ENCODE measurements at regions not wholly inside any gene's neighbourhood (a gene's known extent, or its start where the extent isn't known, plus 50 kb on each side); places are given as distances from the start of the nearest gene placed in this dataset.
"Not testable (repeated sequence)": the region's sequence is repeated elsewhere in the genome, so short reads cannot be mapped to it uniquely, and the experiment has no call there.

DNA sequence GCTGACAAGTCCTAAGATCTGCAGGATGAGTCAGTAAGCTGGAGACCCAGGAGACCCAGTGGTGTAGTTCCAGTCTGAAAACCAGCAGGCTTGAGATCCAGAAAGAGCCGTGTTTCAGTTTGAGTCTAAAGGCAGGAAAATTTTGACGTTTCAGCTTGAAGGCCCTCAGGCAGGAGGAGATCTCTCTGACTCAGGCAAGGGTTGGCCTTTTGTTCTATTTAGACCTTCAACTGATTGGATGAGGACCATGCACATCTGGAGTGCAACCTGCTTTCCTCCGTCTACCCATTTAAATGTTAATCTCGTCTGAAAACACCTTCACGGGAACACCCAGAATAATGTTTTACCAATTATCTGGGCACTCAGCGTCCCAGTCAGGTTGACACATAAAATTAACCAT lies 69.5 kb downstream of the NPIPA7 start:
- not testable (repeated sequence) for DNase-seq (ENCODE audit: low spot score)

DNA sequence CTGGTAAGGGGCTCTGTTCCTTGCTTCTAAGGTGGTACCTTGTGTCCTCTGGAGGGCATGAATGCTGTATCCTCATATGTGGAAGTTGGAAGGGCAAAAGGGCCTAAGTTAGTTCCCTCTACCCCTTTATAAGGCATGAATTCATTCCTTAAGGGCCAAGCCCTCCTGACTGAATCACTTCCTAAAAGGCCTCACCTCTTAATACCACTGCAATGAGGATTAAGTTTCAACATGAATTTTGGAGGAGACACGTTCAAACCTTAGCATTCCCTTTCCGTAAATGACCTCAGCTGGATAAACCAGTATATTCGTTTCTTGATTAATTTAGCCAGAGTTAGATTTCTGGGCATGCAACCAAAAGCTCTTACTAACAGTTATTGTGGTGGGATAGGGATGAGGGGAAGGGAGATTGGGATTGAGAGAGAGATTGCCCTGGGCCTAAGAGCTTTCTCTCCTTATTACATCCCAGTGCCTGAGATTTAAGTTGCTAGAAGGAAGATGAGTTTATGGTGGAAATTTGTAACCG lies 70.8 kb downstream of the NPIPA7 start:
- DNase-seq (ENCODE audit: low spot score): not testable (repeated sequence)

DNA sequence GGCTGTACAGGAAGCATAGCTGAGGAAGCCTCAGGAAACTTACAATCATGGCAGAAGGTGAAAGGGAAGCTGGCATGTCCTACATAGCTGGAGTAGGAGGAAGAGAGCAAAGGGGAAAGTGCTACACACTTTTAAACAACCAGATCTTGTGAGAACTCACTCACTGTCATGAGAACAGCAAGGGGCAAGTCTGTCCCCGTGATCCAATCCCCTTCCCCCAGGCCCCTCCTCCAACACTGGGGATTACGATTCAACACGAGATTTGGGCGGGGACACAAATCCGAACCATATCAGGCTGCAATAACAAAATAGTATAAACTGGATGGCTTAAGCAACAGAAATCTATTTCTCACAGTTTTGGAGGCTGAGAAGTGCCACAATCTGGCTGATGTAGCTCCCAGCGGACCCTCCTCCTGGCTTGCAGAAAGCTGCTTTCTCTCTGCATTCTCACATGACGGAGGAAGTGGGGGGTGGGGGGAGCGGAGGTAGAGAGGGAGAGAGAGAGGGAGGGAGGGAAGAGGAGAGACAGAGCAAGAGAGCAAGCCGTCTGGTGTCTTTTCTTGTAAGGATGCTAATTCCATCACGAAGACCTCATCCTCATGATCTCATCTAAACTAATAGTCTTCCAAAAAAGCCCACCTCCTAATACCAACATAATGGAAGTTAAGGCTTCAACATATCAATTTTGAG lies 72.9 kb downstream of the NPIPA7 start:
- not testable (repeated sequence) for DNase-seq (ENCODE audit: low spot score)

DNA sequence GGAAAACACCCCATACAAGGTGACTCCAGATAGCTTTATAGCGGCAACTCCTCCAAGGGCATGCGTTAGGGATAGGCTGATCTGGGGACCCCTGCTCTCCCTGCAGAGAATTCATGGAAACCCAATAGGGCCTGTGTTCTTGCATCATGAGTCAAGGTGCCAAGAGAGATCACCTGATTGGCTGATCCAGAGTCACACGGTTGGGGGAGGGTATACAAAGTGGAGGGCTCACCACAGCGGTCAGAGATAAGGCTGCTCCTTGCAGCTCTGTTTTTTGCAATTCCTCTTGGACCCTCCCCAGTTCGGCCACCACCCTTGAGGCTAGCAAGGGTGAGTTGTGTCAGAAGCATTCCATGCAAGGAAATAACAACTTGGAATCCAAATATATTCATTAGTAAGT lies 79.6 kb downstream of the NPIPA7 start:
- DNase-seq (ENCODE audit: low spot score): not testable (repeated sequence)

DNA sequence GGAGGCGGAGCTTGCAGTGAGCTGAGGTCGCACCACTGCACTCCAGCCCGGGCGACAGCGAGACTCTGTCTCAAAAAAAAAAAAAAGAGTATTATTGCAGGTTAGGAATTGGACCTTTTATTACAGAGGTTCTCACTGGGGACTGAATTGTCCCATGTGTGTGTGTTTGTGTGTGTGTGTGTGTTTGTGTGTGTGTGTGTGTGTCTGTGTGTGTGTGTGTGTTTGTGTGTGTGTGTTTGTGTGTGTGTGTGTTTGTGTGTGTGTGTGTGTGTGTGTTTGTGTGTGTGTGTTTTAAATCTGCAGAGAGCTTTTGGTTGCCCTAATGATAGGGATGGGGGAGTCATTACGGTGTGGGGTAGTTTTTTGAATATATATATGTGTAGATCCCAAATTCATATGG lies 84.9 kb downstream of the NPIPA7 start:
- DNase-seq (ENCODE audit: low spot score): not testable (repeated sequence)

DNA sequence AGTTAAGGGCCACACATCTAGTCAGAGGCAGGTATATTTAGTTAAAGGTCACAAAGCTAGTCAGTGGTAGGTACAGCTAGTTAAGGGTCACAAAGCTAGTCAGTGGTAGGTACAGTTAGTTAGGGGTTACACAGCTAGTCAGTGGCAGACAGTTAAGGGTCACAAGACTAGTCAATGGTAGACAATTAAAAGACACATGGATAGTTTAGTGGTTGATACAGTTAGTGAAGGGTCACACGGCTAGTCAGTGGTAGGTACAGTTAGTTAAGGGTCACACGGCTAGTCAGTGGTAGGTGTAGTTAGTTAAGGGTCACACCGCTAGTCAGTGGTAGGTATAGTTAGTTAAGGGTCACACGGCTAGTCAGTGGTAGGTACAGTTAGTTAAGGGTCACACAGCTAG lies 110.0 kb downstream of the NPIPA7 start:
- not testable (repeated sequence) for DNase-seq (ENCODE audit: low spot score)

DNA sequence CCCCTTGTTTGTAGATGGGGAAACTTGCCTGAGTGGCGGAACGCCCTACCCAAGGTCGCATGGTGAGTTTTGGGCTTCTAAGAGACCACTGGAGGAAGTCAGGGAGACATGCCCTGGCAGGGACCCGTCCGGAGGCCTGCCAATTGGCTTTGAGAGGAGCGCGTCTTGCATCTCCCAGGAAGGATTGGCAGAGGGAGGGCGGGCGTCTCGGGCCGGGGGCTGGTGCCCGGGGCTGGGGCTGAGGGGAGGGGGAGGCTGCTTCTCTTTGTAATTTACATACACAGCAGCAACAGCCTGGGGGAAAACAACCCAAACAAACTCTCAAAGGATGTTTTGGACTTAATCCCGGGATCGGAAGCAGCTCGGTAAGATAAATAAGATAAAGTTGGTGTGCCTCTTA lies 110.5 kb downstream of the NPIPA7 start:
- DNase-seq (ENCODE audit: low spot score): not testable (repeated sequence)

DNA sequence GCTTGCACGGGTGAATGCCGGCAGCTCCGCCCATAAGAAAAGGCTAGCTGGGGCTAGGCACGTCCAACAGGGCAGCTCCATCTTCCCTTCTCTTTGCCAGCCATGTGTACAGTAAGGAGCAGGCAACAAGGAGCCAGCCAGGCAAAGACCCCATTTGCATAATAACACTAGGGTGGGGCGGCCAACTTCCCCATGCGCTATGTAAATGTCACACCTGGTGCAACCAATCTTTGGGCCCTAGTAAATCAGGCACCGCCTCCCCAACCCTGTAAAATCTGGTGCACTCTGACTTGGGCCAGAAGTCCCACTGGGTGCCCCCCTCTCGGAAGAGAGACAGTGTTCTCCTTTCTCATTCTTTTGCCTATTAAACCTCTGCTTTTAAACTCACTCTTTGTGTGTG lies 115.2 kb downstream of the NPIPA7 start:
- not testable (repeated sequence) for DNase-seq (ENCODE audit: low spot score)

DNA sequence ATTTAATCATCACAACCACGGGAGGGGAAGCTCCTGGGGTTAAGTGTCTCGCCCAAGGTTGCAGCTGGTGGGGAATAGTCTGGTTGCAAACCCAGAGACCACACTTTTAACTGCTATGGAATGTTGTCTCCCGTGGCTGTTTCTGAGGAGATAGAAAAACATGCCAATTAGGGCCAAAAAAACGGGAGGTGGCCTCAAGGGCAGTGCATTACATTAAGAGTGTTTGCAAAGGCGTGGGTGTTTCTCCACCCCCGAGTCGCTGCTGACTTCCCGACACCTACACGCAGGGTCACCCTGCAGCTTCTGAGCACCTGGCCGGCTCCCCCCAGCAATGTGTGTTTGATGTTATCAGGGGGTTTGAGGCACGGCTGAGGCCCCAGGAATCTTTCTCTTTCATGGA lies 116.1 kb downstream of the NPIPA7 start:
- DNase-seq (ENCODE audit: low spot score): not testable (repeated sequence)

DNA sequence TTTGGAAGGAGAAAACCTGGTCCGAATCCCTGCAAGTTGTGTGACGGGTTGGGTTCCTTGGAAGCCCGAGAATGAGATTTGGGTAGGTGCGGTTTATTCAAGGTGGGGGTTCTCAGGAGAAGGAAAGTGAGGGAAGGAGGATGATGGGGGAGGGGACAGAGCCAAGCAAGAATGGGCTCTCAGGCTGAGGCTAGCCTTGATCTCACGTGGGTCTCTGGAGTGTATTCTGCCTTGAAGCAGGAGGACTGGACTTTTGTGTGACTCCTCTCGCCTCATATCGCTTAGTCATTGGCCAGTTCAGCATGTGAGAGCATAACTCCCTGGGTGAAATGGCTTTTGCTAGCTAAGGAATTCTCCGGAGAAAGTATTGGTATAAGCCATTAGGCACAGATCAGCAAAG lies 120.9 kb downstream of the NPIPA7 start:
- DNase-seq (ENCODE audit: low spot score): not testable (repeated sequence)

DNA sequence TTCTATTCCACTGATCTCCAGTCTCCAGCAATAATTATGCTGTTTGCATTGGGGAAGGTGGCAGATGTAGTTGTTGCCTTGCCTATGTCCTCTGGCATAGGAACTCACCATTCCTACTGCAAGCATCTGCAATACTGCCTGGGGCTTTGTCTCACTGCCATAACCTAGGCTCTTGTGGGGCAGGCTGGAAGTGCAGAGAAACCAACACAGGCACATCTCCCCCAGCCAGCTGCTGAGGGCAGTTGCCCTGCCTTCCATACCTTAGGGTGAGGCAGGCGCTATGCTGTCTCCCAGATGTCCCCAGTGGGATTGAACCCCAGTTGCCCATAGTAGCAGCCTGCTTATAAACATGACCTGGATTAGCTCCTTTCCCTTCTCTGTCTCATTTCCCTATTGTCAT lies 128.1 kb downstream of the NPIPA7 start:
- DNase-seq (ENCODE audit: low spot score): not testable (repeated sequence)

DNA sequence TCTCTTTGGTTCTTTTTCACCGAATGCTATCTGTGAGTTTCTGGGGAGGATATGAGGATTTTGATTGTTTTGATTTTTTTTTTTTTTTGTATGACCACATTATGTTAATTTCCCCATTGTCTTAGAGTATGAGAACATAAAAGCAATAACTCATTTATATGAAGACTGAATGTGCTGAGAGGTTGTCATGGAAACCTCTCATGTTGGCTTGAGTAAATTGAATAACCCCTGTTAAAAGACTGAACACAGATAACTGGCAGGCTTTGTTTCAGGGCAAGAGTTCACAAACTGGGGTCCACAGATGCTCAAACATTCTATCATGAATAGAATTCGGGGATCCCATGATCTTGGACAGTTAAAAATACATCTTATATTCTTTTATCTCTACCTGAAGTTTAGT lies 129.4 kb downstream of the NPIPA7 start:
- not testable (repeated sequence) for DNase-seq (ENCODE audit: low spot score)

DNA sequence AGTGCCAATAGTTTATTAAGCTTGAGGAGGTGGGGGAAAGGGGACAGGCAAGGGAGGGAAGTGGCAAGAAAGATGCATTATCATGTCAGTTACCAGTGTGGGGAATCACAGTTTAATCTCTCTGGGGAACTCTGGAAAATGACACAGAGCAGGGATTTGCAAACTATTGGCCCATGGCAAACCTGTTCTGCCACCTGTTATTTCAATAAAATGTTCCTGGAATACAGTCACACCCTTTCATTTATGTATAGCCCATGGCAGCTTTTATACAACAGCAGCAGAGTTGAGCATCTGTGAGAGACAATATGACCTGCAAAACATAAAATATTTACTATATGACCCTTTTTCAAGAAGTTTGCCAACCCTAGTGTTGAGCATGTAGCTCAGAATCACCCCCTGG lies 140.5 kb downstream of the NPIPA7 start:
- DNase-seq (ENCODE audit: low spot score): not testable (repeated sequence)

DNA sequence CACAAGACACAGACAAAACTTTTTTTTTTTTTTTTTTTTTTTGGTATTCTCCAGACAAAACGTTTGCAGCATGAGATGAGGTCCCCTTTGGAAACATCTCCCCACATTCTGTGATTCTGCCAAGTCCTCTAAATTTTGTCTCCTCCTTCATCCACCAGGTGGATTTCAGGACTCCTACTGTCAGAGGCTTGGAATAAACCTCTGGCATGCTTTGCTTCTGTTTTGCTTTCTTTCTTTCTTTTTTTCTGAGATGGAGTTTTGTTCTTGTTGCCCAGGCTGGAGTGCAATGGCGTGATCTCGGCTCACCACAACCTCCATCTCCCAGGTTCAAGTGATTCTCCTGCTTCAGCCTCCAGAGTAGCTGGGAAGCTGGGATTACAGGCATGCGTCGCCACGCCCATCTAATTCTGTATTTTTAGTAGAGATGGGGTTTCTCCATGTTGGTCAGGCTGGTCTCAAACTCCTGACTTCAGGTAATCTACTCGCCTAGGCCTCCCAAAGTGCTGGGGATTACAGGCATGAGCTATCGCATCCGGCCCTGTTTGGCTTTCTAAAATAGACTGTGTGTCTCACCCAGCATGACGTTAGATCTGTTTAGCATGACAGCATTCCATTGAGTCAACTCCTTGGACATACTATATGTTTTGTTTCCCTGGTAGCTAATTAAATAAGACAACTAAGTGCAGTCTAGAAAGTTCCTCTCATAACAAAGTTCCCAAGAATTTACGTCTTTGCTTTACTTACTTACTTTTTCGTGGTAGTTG lies 142.5 kb downstream of the NPIPA7 start:
- DNase-seq (ENCODE audit: low spot score): not testable (repeated sequence)

DNA sequence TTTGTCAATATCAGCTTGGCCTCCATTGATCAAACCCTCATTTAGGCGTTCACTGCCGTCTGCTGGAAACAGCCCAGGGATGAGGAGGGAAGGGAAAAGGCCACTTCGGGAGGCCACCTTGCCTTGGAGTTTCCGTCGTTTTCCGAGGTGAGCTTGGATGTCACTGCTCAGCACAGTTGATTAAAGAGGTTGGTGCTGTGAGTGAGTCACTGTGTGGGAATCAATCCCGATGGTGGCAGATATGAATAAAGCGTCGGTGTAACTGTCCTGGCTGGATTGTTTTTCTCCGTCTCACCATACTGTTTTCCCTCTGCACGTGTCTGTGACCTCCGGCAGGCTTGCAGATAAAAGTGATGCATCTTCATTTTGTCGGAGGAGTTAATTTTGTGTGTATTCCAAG lies 148.1 kb downstream of the NPIPA7 start:
- DNase-seq (ENCODE audit: low spot score): not testable (repeated sequence)

DNA sequence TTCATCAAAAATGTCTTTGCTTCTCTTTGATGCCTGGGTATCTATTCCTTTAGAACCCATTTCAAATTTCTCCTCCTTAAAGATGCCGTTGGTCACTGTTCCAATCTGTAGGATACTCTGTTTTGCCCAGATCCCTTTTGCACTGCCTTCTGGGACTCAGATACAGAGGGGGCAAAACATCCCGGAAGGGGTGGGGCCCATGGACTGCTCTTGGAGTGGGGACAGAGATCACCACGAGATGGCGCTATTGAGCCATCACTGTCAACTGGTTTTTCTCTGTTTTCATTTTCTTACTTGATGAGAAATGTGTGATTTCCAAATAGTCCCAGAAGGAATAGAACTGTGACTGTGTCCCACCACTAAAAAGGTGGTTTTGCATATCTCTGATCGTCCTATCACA lies 151.8 kb downstream of the NPIPA7 start:
- DNase-seq (ENCODE audit: low spot score): not testable (repeated sequence)

DNA sequence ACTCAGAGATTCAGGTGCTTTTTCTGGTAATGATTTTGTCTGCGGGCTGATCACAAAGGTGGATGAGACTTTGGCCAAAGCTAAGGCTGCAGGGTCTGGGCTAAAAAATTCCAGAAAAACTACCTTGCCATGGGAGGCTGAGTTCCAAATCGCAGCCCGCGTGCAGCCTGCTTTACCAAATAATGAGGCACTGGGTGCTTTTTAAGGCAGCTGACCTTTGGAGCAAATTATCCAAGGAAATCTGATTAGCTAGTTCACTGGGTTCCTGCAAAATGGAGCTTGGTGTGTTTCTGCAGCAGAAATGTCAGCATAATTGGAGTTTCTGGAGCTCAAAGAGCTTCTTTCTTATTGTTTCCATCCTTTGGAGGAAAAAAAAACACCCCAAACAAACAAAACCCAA lies 156.6 kb downstream of the NPIPA7 start:
- DNase-seq (ENCODE audit: low spot score): not testable (repeated sequence)

DNA sequence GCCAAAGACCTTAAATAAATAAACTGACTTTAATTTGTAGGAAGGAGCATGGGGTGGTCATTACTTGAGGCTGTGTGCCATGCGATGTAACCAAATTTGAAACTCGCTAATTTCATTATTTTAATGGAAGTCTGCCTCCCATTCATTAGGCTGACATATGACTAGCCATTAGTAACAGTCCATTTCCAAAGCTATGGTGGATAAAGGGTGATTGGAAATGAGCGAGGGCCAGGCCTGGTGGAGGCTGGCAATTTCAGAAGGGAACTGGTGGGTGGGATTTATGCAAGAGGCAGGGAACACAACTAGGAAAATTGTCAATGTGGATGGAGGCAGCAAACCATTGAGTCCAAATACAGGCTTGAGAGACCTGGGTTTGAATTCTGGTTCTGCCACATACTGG lies 157.2 kb downstream of the NPIPA7 start:
- DNase-seq (ENCODE audit: low spot score): not testable (repeated sequence)

DNA sequence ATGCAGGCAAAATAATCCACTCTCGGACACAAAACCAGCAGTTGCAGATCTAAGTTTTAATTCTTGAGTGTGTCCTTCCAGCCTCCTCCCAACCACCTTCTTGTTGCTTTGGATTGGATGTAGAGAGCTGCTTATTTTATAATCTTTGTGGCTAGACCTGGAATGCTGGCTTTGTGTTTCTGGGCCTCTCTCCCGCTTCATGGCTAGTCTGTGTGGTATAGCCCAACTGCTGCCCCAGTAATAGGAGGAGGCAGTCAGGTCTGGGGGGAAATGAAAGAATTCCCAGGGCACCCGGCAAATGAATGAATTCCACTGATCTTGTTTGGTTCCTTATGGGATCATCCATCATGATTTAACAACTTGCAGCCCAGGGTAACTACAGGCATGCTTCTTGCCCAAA lies 170.8 kb downstream of the NPIPA7 start:
- DNase-seq (ENCODE audit: low spot score): not testable (repeated sequence)

DNA sequence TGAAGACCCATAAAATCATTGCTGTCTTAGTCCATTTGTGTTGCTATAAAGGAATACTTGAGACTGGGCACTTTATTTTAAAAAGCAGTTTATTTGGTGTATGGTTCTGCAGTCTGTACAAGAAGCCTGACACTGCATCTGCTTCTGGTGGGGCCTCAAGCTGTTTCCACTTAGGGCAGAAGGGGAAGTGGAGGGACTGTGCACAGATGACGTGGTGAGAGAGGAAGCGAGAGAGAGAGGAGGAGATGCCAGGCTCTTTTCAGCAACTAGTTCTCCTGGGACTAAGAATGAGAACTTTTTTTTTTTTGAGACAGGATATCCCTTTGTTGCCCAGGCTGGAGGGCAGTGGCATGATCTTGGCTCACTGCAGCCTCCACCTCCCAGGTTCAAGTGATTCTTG lies 171.9 kb downstream of the NPIPA7 start:
- DNase-seq (ENCODE audit: low spot score): not testable (repeated sequence)

DNA sequence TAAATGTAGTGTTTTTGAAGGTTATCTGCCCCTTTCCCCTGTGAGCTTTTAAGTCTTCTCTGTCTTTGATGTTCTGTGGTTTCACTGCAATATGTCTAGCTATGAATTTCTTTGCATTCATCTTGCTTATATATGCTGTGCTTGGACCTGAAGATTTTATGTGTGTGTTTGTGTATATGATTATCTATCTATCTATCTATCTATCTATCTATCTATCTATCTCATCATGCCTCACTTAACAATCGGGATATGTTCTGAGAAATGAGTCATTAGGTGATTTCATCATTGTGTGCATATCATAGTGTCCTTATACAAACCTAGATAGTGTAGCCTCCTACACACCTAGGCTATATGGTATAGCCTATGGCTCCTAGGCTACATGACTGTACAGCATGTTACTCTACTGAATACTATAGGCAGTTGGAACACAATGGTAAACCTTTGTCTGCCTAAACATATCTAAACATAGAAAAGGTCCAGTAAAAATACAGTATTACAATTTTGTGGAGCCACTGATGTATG lies 173.9 kb downstream of the NPIPA7 start:
- not testable (repeated sequence) for DNase-seq (ENCODE audit: low spot score)

DNA sequence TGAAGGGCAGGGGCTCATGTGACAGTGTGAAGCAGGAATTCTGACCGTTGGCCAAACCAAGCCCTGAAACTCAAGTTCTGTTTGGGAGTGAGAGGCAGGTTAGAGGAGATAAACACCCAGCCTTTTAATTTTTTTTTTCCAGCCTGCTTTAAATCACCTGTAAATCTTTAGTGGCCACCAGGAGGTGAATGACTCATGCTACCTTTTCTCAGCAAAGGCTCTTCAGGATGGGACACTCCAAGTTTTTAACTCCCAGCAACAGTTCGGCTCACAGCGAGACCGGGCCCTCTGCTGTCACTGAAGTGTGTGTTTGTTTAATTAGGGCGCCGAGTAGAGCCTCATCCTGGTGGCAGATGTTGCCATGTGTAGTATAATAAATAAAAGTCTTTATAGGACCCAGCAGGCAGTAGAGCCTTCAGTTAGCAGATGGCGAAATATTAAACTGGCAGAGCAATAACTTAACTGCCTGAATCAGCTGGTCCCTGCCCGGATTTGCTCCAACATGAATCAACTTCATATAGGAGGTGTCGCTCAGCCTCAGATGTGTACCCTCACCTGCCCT lies 180.3 kb downstream of the NPIPA7 start:
- DNase-seq (ENCODE audit: low spot score): not testable (repeated sequence)

DNA sequence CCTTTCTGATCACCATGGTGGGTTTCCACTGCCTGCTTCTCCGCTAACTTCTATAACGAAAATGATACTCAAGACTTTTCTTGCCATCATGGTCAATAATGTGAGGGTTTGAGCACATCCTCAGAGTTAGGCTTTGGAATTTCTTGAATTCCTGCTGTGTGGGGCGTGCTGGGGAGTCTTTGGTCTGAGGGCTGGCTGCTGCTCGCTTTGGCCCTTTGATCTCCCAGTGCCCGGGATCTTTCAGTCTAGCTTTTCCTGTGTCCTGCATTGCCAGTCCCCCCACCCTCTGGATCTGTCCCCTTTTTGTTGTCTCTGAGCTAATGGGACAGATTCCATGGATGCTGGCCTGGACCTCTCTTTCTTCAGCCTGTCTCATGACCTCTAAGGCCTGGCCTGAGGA lies 182.6 kb downstream of the NPIPA7 start:
- DNase-seq (ENCODE audit: low spot score): not testable (repeated sequence)
